HepG2 (cell line): ENCODE measurements at regions not wholly inside any gene's neighbourhood (a gene's known extent, or its start where the extent isn't known, plus 50 kb on each side); places are given as distances from the start of the nearest gene placed in this dataset.

ENCODE experiments used
- BRF2 ChIP-seq: sonication (generic); formaldehyde crosslinking; IDR thresholded peaks from 2 replicates; pipeline ENCODE4 v1.8.1; 2022; ENCODE audit warnings: mild to moderate bottlenecking, missing genetic modification reagents
- CTCF ChIP-seq: sonication (generic); formaldehyde crosslinking; IDR thresholded peaks from 2 replicates; pipeline ENCODE4 v1.5.0; 2020; ENCODE audit warnings: mild to moderate bottlenecking, missing genetic modification reagents, moderate library complexity
- EZH2 ChIP-seq: conservative IDR thresholded peaks from 2 replicates; pipeline ENCODE4 v1.6.1; 2012; ENCODE audit warnings: mild to moderate bottlenecking, low read depth, low read length, moderate library complexity

GRCh38 chr2:145126146-145126545 lies 606.2 kb upstream of the ZEB2 start:
- no peak for TF ChIP-seq EZH2
- TF ChIP-seq CTCF = no peak
- no peak for TF ChIP-seq BRF2 (CRISPR knock-in tag)
